Pancreas (tissue), 10 donors: ENCODE measurements at regions not wholly inside any gene's neighbourhood (a gene's known extent, or its start where the extent isn't known, plus 50 kb on each side); places are given as distances from the start of the nearest gene placed in this dataset.

Source experiments
- ATAC-seq, 4 donors: fragments of 200-7000 bp; cut with Tn5 transposase; one replicate each; pipeline versions ENCODE4 v1.8.0 to v1.9.1; 2020; ENCODE audit warnings: mild to moderate bottlenecking in 4 of 4, moderate library complexity in 4 of 4
- DNase-seq, 6 donors: peaks; one replicate each; pipeline ENCODE4 v3.0.0-alpha.2; 2020
- FAIRE-seq: peaks from 2 replicates; lab custom pipeline; 2012; peaks lifted over from hg19 to GRCh38; lab: Jason Lieb, UNC
- H3K27ac ChIP-seq, 4 donors: fragments of 200-600 bp; sonication (generic); 1 replicate in 3 of 4; 2 replicates in 1 of 4; pipeline versions ENCODE4 v1.5.0 to v1.8.0; 2020
- H3K27me3 ChIP-seq, 4 donors: fragments of 200-600 bp; one replicate each; pipeline ENCODE4 v1.8.0; 2021
- H3K36me3 ChIP-seq, 3 donors: fragments of 200-600 bp; sonication (generic) in 1 of 3; one replicate each; pipeline versions ENCODE4 v1.5.0 to v1.8.0; 2020 to 2021
- H3K4me1 ChIP-seq, 3 donors: fragments of 200-600 bp; one replicate each; pipeline ENCODE4 v1.8.0; 2021
- H3K4me3 ChIP-seq, 4 donors: fragments of 200-600 bp; sonication (generic) in 2 of 4; one replicate each; pipeline versions ENCODE4 v1.5.0 to v1.8.0; 2020 to 2021
- H3K9me3 ChIP-seq, 4 donors: fragments of 200-600 bp; one replicate each; pipeline ENCODE4 v1.8.0; 2021
- CTCF ChIP-seq, 4 donors: fragments of 200-600 bp; sonication (generic) in 3 of 4; IDR thresholded peaks; one replicate each; pipeline versions ENCODE4 v1.5.0 to v1.8.0; 2021; ENCODE audit warnings: antibody characterized with exemption in 4 of 4
- WGBS, 2 donors: extraction: QIAGEN DNeasy Blood & Tissue Kit; methylation state at CpG; one replicate each; pipeline ENCODE4 v1.1.7; 2013; 5-methylcytosine and 5-hydroxymethylcytosine counted together
- intact Hi-C, 3 donors: fragments of 100-400 bp; cut with DNase I; formaldehyde crosslinking; loops; one replicate each; pipeline versions ENCODE4 v1.11.1 to v1.14.2; 2022
- donor health status: healthy with polysubstance abuse.
- donor health status: DM: no; HTN: no; CAD: no; lungs with moderate emphysema.
- donor health status: DM: no; HTN: no; CAD: no.
- donor health status: control.
- donor health status: control.
- donor health status: Bipolar disorder and iron deficiency.
- donor health status: DM: yes; HTN: yes; CAD: no.
- donor health status: DM: no; HTN: no; CAD: no.
- donor health status: DM: no; HTN: no; CAD: no.
- donor health status: DM: yes; HTN: yes; CAD: no.

GRCh38 chr2:18219676-18220075 is 340.8 kb downstream of the RDH14 start:
- ATAC-seq (no peak), DNase-seq (no peak), FAIRE-seq (no peak)
- H3K4me1 ChIP-seq: no peaks in the 10 kb centered on the region
- no peak overlapping the region for H3K27ac ChIP-seq
- no peak overlapping the region for H3K4me3 ChIP-seq
- no peaks in the 10 kb centered on the region for H3K9me3 ChIP-seq
- no peak for TF ChIP-seq CTCF (IDR thresholded peaks at IDR 0.05)
- H3K27me3 ChIP-seq: no peaks in the 10 kb centered on the region
- intact Hi-C loops: no loop called here
- WGBS, 2 donors: 0% methylated on average over 1 of the region's 1 CpG
- no peaks in the 10 kb centered on the region for H3K36me3 ChIP-seq

GRCh38 chr2:18218160-18218933 is 339.9 kb downstream of the KCNS3 start:
- H3K9me3 ChIP-seq: no peaks in the 10 kb centered on the region
- TF ChIP-seq CTCF (IDR thresholded peaks at IDR 0.05): no peak
- DNase-seq: no peak
- ATAC-seq: no peak
- H3K36me3 ChIP-seq: no peaks in the 10 kb centered on the region
- intact Hi-C loops: no loop called here
- H3K4me3 ChIP-seq: no peak overlapping the region
- H3K27ac ChIP-seq: no peak overlapping the region
- H3K27me3 ChIP-seq: no peaks in the 10 kb centered on the region
- 59 to 68% methylated on average over 7 of the region's 7 CpGs for WGBS, 2 donors
- H3K4me1 ChIP-seq: no peaks in the 10 kb centered on the region
- no peak for FAIRE-seq

GRCh38 chr2:18214936-18215335 is 336.5 kb downstream of the KCNS3 start:
- H3K9me3 ChIP-seq: no peaks in the 10 kb centered on the region
- H3K27me3 ChIP-seq: no peaks in the 10 kb centered on the region
- no peak for TF ChIP-seq CTCF (IDR thresholded peaks at IDR 0.05)
- intact Hi-C loops: no loop called here
- no peak for ATAC-seq
- no peak overlapping the region for H3K27ac ChIP-seq
- H3K4me1 ChIP-seq: no peaks in the 10 kb centered on the region
- no peaks in the 10 kb centered on the region for H3K36me3 ChIP-seq
- WGBS, 2 donors: 44 to 63% methylated on average over 2 of the region's 2 CpGs
- no peak overlapping the region for H3K4me3 ChIP-seq
- DNase-seq: no peak
- no peak for FAIRE-seq

- DNase-seq: no peak
- Histone ChIP-seq H3K27ac (no peak overlapping the region), H3K9me3 (no peaks in the 10 kb centered on the region), H3K4me3 (no peak overlapping the region), H3K4me1 (no peaks in the 10 kb centered on the region), H3K27me3 (no peaks in the 10 kb centered on the region), H3K36me3 (no peaks in the 10 kb centered on the region)
- 79 to 84% methylated on average over 11 of the region's 11 CpGs for WGBS, 2 donors
- intact Hi-C loops: no loop called here
- ATAC-seq: no peak
- no peak for FAIRE-seq
- TF ChIP-seq CTCF (IDR thresholded peaks at IDR 0.05): no peak
Observed at GRCh38 chr2:18213986-18214385, 335.5 kb downstream of the KCNS3 start.

GRCh38 chr2:18209934-18210639 is 331.6 kb downstream of the KCNS3 start:
- no peak overlapping the region for H3K4me3 ChIP-seq
- no peaks in the 10 kb centered on the region for H3K9me3 ChIP-seq
- no peak for TF ChIP-seq CTCF (IDR thresholded peaks at IDR 0.05)
- no peaks in the 10 kb centered on the region for H3K4me1 ChIP-seq
- WGBS, 2 donors: 34 to 39% methylated on average over 4 of the region's 4 CpGs
- ATAC-seq: no peak
- no peaks in the 10 kb centered on the region for H3K36me3 ChIP-seq
- DNase-seq: no peak
- no peaks in the 10 kb centered on the region for H3K27me3 ChIP-seq
- no peak for FAIRE-seq
- H3K27ac ChIP-seq: no peak overlapping the region
- intact Hi-C loops: no loop called here
